DMS153 treated with DMSO at 0.1 percent for 48 hours (cell line): ENCODE measurements at regions not wholly inside any gene's neighbourhood (a gene's known extent, or its start where the extent isn't known, plus 50 kb on each side); places are given as distances from the start of the nearest gene placed in this dataset.
"Not testable (repeated sequence)": the region's sequence is repeated elsewhere in the genome, so short reads cannot be mapped to it uniquely, and the experiment has no call there.

ENCODE experiments used
- DNase-seq: peaks from one replicate; lab custom pipeline; 2025; ENCODE audit not compliant: unreplicated experiment; lab: John Stamatoyannopoulos, UW

DNA sequence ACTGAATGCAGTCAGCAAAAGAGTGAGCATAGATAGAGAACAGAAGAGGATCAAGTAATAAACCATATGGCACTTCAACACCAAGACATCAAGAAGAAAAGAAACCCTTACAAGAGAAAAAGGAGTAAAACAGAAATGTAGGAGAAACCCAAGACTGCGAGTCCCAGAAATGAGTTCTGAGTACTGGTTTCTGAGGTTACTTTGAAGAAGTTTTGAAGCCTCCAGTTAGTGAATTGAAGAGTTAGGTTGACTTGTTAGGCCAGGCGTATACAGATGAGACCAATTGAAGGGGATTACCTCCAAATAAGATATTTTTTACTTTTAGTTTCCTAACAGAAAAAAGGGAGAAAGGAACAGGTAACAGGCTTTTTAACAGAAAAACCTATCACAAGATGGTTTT is 162.2 kb upstream of the SSTR1 start:
- no peak for DNase-seq

DNA sequence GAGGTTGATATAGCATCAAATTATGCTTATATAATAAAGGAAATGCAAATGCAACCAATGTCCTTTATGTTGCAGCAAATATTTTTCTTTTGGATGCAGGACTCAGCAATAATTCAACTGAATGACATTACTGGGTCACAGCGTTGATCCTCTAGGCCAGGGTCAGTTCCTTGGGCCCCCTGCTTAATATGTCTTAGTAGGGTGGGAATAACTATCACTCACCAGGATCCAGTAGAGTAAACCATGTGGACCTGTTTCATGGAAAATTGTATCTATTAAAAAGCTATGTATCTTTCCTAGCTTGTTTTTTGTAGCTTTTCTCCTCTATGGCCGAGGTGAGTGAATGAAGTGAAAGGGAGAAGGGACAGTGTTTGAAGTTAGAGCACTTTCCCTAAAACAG is 161.5 kb upstream of the SSTR1 start:
- no peak for DNase-seq

DNA sequence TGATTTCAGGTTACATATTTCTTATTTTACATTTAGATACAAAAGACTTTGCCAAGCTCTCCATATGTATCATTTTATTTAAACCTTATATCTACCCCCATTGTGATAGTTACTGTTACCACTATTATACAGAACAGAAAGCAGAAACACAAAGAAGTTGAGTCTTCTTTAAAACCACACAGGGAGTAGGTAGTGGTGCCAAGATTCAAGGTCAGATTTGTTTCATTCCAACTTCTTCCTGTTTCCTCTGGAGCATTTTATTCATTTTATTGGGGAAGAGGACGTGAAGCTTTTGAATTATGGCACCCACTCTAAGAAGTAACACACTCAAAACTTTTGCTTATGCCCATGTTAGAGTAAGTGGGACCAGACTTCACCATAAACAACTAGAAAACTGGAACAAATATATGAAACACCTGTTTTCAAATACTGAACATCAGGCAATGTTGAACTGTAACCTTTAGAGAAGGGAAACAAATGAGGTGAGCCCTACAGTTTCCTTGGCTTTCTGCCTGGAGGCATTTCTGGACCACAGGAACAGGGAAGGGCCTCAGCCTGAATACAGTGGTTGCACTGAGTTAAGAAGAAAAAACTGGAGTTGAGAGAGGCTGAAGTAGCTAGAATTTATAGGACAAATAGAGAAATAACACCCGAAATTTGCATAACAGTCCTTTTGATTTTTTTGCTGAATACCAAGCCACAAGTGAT is 160.4 kb upstream of the SSTR1 start:
- DNase-seq, result no peak

DNA sequence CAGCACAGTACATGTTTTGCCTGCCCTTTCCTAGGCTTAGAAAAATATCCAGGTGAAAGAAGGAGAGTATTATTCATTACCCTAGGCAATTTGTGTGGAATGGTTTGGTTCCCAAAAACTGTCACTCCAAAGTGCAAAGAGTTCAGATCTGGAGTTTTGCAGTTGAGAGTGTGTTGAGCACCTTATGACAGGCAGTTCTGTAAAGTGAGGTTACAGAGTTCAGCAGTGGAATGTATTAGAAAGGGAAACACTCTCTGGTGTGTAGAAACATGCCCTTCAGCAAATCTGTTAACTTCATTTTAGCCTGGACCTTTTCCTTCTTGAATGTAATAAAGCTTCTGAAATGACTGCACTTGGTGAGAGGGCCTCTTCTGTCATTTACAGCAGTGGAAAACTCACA is 154.0 kb upstream of the SSTR1 start:
- no peak for DNase-seq

DNA sequence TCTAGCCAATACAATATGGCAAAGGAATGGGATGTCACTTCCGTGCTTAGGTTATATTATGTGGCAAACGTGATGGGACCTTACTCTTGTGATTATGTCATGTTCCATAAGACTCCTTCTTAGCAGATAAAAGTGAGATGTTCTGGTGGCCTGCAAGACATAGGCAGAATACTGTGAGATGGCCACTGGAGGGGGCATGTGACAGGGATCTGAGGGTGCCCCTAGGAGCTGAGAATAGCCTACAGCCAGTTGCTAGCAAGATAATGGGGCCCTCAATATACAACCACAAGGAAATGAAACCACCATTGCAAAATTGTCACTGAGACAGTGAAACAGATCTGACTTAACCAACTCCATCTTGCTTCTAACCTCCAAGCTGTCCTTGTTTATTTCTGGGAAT is 151.4 kb upstream of the SSTR1 start:
- DNase-seq, result no peak

DNA sequence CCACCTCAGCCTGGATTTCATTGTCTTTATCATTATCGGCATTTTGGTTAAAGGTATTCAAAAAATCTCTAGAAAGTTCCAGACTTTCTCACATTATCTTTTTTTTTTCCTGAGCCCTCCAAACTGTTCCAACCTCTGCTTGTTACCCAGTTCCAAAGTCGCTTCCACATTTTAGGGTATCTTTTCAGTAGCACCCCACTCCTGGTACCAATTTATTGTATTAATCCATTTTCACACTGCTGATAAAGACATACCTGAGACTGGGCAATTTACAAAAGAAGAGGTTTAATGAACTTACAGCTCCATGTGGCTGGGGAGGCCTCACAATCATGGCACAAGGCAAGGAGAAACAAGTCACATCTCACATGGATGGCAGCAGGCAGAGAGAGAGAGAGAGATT is 145.5 kb upstream of the SSTR1 start:
- not testable (repeated sequence) for DNase-seq

DNA sequence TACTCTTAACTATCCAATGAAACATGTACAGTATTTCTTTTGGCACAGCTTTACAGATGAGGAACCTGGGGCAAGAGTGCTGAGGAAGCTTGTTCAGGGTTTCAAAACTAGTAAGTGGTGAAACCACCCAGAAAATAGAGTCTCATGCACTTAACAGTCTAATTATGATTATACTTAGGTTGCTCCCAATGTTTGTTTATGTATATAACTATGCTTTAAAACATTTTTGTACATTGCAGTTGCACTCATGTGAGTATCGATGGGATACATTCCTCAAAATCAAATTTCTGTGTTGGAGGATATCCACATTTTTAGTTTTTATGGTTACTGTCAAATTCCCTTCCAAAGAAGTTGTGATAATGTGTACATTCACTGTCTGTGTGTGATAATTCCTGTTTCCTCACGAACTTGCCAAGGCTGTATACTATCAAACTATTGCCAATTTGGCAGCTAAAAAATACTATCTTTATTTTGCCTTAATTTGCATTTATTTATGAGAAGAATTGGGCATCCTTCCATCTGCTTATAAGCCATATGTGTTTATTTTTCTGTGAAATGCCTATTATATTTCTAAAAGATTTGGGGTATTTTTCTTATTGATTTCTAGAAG is 143.9 kb upstream of the SSTR1 start:
- no peak for DNase-seq

DNA sequence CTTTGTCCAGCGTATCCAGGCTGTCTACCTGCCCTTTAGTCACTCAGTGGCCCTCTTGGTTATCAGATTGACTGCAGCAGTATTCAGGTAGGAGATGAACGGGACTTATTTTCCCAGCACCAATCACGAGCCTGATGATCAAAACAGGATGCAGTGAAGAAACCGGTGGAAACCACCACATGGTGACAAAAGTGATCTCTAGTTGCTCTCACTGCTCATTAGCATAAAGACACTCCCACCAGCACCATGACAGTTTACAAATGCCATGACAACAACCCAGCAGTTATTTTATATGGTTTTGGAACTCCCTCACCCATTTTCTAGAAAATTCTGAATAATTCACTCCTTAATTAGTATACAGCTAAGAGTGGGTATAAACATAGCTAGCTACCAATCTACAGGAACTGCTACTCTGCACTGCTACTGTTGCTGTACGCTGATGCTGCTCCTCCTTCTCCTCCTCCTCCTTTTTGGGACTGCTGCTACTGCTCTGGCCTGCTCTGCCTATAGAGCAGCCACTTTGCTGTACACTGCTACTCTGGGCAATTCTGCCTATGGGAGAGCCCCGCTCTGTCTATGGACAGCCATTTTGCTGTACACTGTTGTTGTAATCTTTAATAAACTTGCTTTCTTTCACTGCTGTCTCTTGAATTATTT is 142.5 kb upstream of the SSTR1 start:
- no peak for DNase-seq

DNA sequence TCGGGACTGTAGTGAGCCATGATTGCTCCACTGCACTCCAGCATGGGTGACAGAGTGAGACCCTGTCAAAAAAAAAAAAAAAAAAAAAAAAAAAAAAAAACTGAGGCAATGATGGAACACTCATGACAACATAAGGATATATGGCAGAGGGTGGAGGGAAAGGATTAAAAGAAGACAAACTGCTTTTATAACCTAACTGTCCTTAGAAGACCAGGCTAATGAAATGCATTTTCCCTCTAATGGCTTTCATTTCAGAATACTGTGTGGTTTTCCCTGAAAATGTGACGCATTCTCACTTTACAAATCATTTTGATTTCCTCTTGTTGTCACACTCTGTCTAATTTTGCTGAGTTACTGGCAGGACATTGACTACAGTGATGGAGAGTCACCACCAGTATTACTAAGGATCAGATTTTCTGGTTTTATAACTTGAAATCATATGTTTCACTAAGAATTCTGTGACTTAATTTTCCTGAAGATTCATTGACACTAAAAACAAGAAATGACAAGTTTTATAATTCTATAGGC is 137.6 kb upstream of the SSTR1 start:
- no peak for DNase-seq

DNA sequence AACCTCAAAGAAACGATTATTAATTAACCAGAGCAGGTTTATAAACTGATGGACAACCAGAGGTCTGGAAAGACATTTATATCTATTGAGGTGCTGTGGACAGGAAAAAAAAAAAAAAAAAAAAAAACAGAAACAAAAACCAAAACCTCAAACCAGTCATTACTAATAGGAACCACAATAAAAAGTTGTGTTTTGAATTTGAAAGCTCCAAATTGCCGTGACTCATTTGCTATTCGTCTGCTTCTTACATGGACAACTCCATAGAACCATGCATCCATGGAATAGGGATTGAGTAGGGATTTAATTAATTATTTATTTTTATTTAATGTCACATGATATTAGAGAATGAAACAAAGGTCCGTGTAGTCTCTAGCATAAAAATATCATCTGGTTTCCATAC is 134.1 kb upstream of the SSTR1 start:
- DNase-seq, result no peak

DNA sequence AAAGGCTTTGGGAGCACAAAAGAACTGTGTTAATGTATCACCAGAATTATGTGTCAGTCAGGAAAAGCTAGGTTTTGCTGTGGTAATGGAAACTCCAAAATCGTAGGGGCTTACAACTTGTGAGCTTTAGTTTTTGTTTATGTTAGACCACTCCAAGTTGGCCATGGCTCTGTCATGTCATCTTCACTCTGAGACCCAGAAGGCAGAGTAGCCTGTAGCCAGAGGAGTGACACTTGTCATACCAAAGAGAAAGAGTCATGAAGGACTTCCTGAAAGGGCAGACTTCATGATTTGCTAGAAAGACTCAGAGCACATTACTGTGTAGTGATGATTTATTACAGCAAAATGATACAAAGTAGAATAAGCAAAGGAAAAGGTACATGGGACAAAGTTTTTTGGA is 133.6 kb upstream of the SSTR1 start:
- DNase-seq, result no peak

DNA sequence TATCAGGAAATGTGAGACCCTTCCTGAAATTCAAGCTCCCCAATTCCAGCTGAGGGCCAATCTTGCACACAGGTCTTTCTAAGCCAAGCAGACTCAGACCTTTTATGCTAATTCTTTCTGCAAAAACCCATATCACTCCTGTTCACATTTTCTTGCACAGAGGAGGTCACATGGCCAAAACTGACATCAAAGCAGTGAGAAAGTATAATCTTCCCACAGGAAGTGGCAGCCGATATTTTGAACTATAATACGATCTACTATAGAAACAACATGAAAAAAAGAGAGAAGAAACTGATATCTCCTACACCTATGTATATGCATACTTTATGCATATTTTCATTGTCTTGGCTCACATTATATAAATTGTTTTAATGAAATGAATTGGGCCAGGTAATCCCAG is 132.9 kb upstream of the SSTR1 start:
- no peak for DNase-seq

DNA sequence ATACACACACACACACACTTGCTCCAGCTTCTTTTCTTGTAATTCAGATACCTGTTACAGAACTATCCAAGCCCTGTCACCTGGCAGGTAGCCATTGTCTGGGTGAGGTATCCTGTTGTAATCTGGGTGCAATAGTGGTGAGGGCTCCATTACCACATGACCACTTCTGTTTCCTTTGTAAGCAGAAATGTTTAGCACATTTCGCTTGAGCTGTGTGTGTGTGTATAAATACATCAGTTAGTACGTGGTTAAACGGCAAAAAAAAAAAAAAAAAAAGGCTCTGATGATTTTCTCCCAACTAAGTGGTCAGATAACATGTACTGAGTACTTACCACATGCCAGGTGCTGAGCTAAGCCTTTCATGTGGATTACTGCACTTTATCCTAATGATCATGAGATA is 129.3 kb upstream of the SSTR1 start:
- peak; percentile 71 for DNase-seq

DNA sequence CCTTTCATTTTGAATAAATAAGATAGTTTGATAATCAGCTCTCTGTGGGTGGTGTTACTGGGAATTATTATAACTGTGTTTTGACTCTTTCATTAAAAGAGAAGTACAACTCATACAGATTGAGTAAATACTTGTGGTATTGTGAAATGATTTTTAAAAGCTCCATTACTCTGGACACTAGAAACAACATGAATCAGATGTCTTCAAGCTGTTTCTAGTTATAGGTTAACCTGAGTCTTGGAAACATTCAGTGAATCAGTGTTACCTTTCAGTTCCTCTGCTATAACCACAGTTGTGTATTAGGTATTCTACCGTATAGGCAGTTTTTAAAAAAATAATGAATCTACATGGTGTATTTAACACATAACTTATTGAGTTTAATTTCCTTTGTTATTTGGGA is 128.4 kb upstream of the SSTR1 start:
- DNase-seq, result no peak

DNA sequence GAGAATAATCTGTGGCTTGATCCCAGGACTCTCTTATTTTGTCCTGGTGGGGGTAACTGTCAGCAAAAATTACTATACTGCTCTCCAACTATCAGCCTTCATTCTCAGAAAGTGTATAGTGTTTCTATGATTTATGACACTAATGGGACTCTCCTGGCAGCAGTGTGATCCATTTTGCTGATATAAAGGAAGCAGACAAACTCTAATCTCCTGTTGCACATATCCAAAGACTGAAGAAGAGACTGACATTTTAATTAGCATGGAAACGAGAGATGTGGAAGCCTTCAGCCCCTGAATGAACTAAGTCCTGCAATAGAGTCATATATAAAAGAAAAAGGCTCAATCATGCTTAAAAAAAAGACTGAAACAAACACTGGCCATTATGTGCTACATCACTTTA is 127.8 kb upstream of the SSTR1 start:
- DNase-seq, result no peak

DNA sequence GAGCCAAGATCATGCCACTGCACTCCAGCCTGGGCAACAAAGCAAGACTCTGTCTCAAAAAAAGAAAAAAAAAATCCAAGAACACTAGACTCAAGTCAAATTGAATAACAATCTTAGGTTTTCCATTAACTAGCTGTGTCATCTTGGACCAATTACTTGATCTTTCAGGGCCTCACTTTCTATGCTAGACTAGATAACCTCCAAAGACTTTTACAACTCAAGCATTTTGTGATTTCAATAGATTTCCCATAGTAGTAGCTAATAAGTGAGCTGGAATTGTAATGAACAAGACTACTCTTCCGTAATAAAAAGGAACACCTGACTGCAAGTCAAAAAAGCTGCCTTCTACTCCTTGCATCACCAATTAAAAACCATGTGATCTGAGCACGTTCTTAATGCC is 127.0 kb upstream of the SSTR1 start:
- no peak for DNase-seq

DNA sequence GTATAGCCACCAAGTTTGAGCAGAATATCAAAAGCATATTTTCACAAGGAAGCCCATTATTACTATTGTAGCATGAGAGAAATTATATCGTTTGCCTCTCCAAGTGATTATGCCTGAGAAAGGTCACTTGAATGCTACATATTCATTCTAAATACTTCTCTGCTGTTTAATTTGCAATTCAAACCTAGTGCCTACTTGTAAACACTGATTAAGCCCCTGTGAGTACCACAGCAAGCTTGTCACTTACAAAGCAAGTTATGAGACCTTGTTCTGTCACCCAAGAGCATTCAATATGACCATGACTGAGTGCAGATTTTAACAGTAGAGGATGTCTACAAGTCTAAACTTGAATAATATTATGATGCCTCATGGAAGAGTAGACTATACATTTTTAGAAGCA is 124.7 kb upstream of the SSTR1 start:
- DNase-seq, result peak; percentile 23

DNA sequence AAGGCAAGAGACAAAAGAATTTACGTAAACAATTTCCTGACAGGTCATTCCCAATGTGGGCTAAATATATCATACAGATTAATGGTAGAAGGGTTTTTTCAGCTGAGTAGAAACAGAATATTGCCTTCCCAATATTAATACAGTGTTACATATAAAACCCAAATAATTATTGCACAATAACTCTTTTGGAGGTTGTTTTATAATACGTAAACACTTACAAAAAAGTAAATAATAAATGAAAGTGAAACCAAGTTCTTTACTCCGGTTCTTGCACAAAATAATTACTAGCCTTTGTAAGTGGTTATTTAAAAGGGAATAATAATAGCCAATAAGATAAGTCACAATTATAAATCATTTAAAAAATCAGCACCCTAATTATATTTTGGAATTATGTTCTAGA is 118.6 kb upstream of the SSTR1 start:
- no peak for DNase-seq

DNA sequence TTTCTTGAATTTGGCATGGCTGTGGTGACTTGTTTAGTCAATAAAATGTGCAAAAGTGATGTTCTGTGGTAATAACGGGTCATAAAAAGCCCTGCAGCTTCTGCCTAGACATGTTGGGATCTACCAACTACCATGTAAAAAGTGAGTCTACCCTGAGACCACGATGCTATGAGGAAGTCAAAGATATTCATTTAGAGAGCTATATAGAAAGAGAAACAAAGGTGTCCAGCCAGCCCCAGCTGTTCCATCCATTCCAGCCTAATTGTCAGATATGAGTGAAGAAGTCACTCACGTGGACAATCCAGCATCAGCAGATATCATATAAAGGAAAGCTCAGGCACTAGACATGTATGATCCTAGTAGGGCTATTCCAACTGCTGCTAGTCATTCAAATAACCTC is 117.2 kb upstream of the SSTR1 start:
- DNase-seq, result no peak

DNA sequence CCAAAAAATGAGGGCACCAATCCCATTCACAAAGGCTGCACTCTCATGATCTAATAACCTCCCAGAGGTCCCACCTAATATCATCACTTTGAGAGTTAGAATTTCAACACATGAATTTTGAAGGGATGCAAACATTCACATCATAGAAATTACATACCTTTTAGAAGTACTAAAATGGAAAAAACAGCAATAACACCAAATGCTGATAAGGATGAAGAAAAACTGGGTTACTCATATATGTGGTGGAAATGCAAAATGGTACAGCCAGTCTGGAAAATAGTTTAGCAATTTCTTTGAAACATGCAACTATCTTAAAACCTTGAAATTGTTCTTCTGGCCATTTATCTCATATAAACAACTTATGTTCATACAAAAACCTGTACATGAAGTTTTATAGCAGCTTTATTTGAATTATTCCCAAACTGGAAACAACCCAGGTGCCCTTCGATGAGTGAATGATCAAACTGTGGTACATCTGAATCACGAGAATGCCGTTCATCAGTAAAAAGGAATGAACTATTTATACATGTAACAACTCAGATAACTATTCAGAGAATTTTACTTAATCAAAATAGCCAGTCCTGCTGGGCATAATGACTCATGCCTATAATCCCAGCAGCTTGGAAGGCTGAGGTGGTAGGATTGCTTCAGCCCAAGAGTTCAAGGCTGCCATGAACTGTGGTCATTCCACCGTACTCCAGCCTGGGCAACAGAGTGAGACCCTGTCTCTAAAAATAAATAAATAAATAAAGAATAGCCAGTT is 109.4 kb upstream of the SSTR1 start:
- no peak for DNase-seq

DNA sequence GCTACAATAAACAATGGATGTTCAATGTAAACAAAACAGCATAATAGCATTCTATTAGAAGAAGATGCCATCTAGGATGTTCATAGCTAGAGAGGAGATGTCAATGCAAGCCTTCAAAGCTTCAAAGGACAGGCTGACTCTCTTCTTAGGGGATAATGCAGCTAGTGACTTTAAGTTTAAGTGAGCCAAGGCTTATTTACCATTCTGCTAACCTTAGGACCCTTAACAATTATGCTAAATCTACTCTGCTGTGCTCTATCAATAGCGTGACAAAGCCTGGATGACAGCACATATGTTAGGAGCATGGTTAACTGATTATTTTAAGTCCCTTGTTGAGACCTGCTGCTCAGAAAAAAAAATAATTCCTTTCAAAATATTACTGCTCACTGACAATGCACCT is 106.0 kb upstream of the SSTR1 start:
- DNase-seq, result no peak
